GM19438 (cell line): ENCODE measurements at regions not wholly inside any gene's neighbourhood (a gene's known extent, or its start where the extent isn't known, plus 50 kb on each side); places are given as distances from the start of the nearest gene placed in this dataset.

Experiments
- ATAC-seq: cut with Tn5 transposase; IDR thresholded peaks from one replicate; pipeline ENCODE4 v1.9.1; 2021; ENCODE audit warnings: low read depth; ENCODE audit not compliant: unreplicated experiment

DNA sequence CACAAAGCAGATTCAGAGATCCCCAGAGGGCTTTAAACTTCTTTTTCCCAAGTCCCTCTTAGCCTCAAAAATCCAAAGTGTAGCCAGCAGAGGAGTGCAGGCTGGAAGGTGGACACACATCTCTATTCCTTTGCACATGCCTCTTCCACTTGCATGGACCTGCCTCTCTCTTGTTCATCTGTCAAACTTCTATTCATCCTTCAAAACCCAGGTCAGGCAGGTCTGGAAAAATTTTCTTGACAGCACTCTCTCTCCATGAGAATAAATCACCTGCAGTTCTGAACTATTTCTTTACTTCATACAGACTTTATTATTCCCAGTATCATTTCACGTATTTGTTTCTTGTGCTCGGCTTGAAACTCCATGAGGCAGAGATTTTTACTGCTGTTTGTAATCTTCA is 127.5 kb downstream of the SS18 start:
- no peak for ATAC-seq

DNA sequence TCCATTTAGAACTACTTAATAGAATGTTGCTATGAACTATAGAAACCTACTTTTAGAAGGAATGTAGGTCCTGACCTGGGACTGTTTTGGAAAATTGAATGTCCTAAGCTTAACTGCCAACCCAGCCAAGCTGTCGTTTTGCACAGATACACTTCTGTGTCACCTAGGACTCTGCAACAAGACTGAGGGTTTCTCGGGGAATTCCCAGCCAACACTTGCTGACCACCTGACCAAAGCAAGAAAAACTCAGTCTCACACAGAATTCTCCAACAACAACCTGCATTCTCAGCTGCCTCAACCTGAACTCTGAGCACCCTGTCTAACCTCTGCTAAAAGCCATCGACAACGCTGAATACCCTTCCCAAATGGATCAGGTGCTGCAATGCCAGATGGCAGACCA is 128.2 kb downstream of the SS18 start:
- no peak for ATAC-seq

DNA sequence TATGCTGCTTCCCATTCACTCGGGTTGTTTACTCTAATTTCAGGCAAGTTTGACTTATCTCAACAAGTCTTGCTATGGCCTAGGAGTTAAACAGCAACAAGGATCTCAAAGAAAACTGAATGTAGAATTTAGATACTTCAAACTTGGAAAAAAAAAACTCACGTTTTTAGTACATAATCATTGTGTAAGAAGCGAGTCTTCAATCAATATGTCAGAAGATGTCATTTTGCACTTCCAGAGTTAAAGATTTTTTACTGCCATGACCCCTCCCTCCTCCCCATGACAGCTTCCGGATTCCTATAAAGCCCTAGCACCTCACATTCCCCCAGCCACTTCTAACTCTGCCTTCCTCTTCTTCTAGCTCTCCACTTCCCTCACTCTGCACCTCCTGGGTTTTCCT is 133.4 kb downstream of the SS18 start:
- no peak for ATAC-seq

GRCh38 chr18:25953111-25953510 is 137.3 kb downstream of the SS18 start:
- ATAC-seq, result no peak

GRCh38 chr18:25950321-25950720 is 140.1 kb downstream of the SS18 start:
- no peak for ATAC-seq

DNA sequence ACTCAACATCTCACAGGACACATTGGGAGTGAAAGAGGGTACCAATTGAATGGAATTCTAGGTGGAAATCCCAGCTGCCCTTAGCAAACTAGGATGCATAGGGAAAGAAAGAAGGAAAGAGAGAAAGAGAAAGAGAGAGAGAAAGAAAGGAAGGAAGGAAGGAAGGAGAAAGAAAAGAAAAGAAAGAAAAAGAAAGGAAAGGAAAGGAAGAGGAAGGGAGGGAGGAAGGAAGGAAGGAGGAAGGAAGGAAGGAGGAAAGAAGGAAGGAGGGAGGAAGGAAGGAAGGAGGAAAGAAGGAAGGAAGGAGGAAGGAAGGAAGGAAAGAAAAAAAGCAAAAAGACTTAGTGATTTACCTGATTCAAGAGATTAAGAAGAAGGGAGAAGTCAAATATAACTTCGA is 143.9 kb downstream of the SS18 start:
- no peak for ATAC-seq

GRCh38 chr18:25935356-25935755 is 155.1 kb downstream of the SS18 start:
- no peak for ATAC-seq

GRCh38 chr18:25931126-25931525 is 159.3 kb downstream of the SS18 start:
- ATAC-seq, result no peak

DNA sequence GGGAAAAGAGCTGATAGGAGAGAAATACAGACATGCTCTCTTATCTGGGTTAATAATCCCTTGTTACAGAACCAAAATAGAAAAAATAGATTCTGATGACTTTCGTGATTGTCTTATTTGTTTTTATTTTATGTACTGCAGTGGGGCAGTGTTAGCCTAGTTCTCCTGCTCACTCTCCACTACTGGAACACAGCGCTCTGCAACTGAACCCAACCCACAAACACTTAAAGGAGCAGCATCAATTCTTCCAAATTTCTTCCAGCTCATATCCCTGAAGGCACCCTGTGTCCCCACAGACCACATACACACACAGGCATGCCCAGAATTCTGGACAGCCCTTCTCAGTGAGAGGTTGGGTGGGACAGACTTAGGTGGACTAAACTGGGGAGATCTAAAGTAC is 160.6 kb downstream of the SS18 start:
- no peak for ATAC-seq

- no peak for ATAC-seq
These were observed 162.6 kb downstream of the SS18 start for GRCh38 chr18:25927830-25928229.

- no peak for ATAC-seq
These were observed 167.2 kb downstream of the SS18 start for GRCh38 chr18:25923193-25923592.

GRCh38 chr18:25921677-25922421 is 168.6 kb downstream of the SS18 start:
- ATAC-seq, result peak; percentile 65

DNA sequence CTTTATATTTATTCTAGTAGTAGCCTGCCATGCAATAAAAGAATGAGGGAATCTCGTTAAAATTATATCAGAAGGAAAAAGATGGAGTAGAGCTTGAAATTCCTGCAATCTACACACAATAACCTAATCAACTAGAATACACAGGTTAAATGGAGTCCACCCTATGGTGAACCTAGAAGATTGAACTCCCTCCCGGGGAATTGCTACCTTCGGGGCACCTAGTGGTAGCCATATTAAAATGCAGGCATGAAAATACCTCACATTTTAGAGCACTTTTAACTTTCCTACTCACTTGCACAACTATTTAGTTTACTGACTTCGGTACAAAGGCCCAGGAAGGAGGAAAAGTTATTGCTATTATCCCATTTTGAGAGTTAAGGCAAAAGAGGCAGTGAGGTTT is 174.5 kb downstream of the SS18 start:
- no peak for ATAC-seq

GRCh38 chr18:25898965-25899364 is 191.4 kb downstream of the SS18 start:
- no peak for ATAC-seq

- ATAC-seq, result no peak
These were observed 193.5 kb downstream of the SS18 start for GRCh38 chr18:25896956-25897355.

- ATAC-seq, result no peak
These were observed 194.1 kb downstream of the SS18 start for GRCh38 chr18:25896178-25896780.

DNA sequence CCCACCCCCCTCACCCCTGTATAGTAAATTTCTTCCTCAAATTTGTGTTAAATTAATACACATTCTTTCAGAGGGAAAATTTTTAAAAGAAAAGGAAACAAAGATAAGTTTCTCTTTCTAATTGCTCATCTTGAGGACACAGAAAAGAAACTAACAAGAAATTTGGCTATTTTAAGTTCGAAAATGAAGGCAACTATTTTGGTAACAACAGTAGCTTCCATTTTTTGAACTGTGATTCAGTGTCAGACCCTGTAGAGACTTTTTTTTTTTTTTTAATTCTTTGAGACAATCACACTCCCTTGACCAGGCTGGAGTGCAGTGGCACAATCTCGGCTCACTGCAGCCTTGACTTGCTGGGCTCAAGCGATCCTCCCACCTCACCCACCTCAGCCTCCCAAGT is 194.9 kb downstream of the SS18 start:
- no peak for ATAC-seq

DNA sequence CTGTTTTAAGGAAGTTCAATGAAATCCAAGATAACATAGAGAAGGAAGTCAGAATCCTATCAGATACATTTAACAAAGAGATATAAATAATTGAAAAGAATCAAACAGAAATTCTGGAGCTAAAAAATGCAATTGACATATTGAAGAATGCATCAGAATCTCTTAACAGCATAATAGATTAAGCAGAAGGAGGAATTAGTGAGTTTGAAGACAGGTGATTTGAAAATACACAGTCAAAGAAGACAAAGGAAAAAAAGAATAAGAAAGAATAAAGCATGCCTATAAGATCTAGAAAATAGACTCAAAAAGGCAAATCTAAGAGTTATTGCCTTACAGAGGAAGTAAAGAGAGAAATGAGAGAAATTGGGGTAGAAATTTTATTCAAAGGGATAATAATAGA is 204.1 kb downstream of the SS18 start:
- ATAC-seq, result no peak

DNA sequence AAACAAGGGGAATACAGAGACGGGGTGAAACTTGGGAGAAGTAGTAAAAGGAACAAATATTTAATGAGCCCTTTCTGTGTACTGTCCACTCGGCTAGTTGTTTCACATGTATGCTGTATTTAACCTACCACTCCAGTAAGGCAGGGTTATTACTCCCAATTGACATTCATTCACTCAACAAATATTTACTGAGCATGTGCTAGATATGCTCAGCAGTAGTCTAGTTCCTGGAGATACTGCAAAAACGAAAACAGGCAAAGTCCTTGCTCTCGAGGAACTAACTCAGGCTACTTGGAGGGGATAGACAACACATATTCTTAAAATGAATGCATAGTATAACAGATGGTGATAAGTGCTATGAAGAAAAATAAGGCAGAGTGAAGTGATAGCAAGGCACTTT is 207.3 kb downstream of the SS18 start:
- ATAC-seq, result no peak

DNA sequence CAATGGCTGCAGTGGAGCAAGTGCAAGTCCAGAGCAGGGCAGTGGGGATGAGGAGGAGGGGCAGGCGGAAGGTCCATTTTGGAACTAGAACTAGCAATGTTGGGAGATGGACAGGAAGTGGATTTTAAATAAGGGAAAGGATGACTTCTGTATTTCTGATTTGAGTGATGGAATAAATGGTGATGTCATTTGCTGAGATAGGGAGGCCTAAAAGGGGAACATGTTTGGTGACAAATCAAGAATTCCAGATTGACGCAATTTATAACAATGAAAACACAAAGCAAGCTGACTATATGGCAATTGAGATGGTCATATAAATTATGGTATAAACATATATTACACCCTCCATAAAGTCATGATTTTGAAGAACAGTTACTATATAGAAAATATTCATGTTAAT is 209.3 kb downstream of the SS18 start:
- no peak for ATAC-seq

DNA sequence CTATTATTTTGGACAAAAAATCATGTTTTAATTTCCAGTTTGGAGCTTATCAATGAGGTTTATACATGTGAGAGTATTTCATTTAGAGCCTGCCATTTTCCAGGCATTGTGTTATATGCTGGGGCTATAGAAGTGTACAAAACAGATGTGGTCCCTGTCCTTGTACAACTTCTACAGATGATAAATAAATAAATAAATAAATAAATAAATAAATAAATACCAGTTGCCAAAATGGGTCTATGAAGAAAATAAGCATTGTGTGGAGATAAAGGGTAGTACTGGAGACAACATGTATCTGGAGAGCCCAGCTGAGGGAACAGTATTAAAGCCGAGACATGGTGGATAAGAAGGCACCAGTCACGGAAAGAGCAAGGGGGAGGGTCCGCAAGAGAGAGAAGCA is 210.0 kb downstream of the SS18 start:
- ATAC-seq, result no peak

DNA sequence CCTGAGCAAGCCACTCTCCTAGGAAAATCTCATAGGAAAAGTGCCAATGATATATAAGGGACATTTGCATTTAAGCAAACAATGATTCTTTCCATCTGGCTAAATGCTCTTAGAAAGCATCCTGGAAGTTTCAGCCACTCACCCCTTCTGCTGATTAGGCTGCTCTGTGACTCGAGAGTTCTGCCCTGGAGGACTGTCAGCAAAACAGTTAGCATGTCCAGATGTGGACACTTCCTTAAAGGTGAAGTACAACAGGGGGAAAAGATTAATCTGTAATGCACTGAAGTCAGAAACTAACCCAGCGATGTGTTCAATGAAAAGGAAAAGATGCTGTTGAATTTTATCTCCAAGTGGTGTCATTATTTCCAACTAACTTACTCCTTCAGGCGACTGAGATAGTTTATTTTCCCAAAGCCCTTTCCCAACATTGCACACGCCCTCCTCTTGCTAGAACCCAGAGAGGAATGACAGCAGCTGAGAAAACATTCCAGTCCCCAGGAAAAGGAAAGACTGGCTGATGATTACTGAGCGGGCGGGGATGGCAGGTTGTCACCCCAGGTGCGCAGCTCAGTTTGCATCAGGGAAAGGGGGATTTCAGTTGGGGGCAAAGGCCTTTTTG is 214.0 kb downstream of the SS18 start:
- no peak for ATAC-seq
